Mucosa of descending colon (tissue), 3 donors: ENCODE measurements at regions not wholly inside any gene's neighbourhood (a gene's known extent, or its start where the extent isn't known, plus 50 kb on each side); places are given as distances from the start of the nearest gene placed in this dataset.
"Not testable (repeated sequence)": the region's sequence is repeated elsewhere in the genome, so short reads cannot be mapped to it uniquely, and the experiment has no call there.

Experiments used
- ATAC-seq: fragments of 200-7000 bp; cut with Tn5 transposase; one replicate; pipeline ENCODE4 v1.9.1; 2020; ENCODE audit warnings: mild to moderate bottlenecking, moderate library complexity
- DNase-seq, 3 donors: peaks; one replicate each; pipeline ENCODE4 v3.0.0-alpha.2; 2020
- H3K36me3 ChIP-seq: fragments of 200-600 bp; one replicate; pipeline ENCODE4 v1.8.0; 2021; ENCODE audit warnings: low read depth, mild to moderate bottlenecking
- H3K4me1 ChIP-seq: fragments of 200-600 bp; one replicate; pipeline ENCODE4 v1.8.0; 2021; ENCODE audit warnings: low read depth, mild to moderate bottlenecking
- H3K4me3 ChIP-seq: fragments of 200-600 bp; one replicate; pipeline ENCODE4 v1.8.0; 2021; ENCODE audit warnings: mild to moderate bottlenecking
- H3K9me3 ChIP-seq: fragments of 200-600 bp; one replicate; pipeline ENCODE4 v1.8.0; 2021; ENCODE audit warnings: mild to moderate bottlenecking
- intact Hi-C, 2 donors: fragments of 100-400 bp; cut with DNase I in 1 of 2; cut with micrococcal nuclease in 1 of 2; formaldehyde crosslinking; loops; one replicate each; pipeline versions ENCODE4 v1.11.0 to v1.11.1; 2022; cut with DNase I, micrococcal nuclease
- TF ChIP-seq, protein P1 (sequence below): fragments of 200-600 bp; IDR thresholded peaks from one replicate; pipeline ENCODE4 v1.8.0; 2022; ENCODE audit warnings: antibody characterized with exemption, mild to moderate bottlenecking
- donor health status: DM: no; HTN: no; CAD: no; lungs with moderate emphysema.
- donor health status: DM: no; HTN: no; CAD: no.
- donor health status: DM: no; HTN: yes; CAD: no.

DNA sequence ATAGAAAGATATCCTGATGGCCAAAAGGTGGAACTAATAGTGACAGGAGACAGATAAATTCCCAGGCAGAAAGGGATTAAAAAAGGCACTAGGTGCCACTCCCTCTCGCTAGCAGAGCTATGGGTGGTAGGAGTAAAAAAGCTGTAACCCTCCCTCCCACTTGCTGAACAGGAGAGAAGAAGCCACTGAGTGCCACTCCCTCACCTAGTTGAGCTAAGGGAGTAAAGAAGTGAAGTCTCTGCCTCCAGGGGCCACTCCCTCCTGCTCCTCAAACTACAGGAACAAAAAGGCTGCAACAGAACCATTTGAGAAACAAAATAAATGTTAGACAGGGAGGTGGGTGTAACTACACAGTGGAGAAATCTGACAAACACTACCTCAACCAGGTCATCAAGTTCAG, 276.2 kb upstream of the EPHA6 start:
- peaks cover 11% of the 10 kb centered on the region for H3K9me3 ChIP-seq
- DNase-seq (no peak), ATAC-seq (no peak)
- H3K4me3 ChIP-seq, result no peak overlapping the region
- TF ChIP-seq, protein P1, sequence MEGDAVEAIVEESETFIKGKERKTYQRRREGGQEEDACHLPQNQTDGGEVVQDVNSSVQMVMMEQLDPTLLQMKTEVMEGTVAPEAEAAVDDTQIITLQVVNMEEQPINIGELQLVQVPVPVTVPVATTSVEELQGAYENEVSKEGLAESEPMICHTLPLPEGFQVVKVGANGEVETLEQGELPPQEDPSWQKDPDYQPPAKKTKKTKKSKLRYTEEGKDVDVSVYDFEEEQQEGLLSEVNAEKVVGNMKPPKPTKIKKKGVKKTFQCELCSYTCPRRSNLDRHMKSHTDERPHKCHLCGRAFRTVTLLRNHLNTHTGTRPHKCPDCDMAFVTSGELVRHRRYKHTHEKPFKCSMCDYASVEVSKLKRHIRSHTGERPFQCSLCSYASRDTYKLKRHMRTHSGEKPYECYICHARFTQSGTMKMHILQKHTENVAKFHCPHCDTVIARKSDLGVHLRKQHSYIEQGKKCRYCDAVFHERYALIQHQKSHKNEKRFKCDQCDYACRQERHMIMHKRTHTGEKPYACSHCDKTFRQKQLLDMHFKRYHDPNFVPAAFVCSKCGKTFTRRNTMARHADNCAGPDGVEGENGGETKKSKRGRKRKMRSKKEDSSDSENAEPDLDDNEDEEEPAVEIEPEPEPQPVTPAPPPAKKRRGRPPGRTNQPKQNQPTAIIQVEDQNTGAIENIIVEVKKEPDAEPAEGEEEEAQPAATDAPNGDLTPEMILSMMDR, result no peak
- H3K4me1 ChIP-seq, result no peaks in the 10 kb centered on the region
- no peaks in the 10 kb centered on the region for H3K36me3 ChIP-seq
- intact Hi-C loops, result no loop called here

DNA sequence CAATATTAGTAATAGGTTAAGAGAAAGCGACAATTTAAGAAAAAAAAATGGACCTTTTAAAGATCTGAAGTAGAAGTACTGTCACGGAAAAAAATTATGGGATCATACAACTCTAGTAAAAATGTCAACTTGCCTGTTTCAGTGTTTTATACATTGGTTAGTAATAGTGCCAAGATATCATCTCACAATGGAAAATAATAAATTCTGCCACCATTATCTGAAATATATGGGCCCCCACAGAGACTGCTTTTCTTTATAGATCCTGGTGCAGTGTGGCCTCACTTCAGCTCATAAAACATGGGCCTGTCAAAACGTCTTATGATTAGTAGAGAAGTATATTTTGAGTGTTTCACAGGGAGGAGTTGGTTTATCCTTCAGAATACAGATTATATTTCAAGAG, 266.3 kb upstream of the EPHA6 start:
- Histone ChIP-seq H3K9me3 (peaks cover 18% of the 10 kb centered on the region), H3K4me1 (no peaks in the 10 kb centered on the region), H3K4me3 (no peak overlapping the region), H3K36me3 (no peaks in the 10 kb centered on the region)
- TF ChIP-seq, protein P1, result no peak
- DNase-seq (no peak), ATAC-seq (no peak)
- intact Hi-C loops, result no loop called here

DNA sequence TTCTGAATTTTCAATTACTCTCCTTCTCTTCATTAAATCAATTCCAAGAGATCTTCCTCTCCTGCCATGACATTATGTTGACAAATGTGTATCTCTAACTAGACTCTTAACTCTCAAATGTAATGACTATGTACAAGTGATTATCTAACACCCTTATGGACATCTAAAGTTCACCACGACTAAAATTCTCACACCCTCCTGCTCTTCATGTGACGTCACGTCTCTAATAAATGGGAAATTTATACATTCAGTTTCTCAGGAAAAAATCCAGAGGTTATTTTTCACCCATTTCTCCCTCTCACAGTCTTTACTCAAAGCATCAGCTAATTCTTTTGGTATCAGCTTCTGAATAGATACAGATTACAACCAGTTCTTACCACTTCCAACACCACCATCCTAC, 237.5 kb upstream of the EPHA6 start:
- H3K4me1 ChIP-seq, result no peaks in the 10 kb centered on the region
- TF ChIP-seq, protein P1, result no peak
- ATAC-seq (no peak), DNase-seq (no peak)
- H3K9me3 ChIP-seq, result peaks cover 40% of the 10 kb centered on the region
- no peaks in the 10 kb centered on the region for H3K36me3 ChIP-seq
- intact Hi-C loops, result no loop called here
- H3K4me3 ChIP-seq, result no peak overlapping the region

DNA sequence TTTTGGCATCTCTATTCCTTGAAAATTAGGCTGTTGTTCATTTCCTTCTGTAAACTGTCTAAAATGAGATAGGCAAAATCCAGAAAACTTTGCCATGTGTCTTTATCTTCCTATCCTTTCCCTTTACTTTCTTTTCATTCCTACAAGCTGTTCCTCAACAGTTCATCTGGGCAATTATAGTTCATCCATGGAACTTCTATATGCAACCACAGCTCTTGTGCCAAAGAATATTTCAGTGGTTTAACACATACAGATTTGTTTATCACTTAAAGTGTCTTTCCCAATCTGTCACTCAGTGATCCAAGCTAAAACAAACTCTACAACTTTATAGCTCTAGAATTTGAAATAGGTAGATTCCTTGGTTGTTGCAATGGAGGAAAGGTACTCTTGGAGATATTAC, 230.3 kb upstream of the EPHA6 start:
- TF ChIP-seq, protein P1, result no peak
- Histone ChIP-seq H3K36me3 (no peaks in the 10 kb centered on the region), H3K4me1 (no peaks in the 10 kb centered on the region), H3K4me3 (no peak overlapping the region), H3K9me3 (no peaks in the 10 kb centered on the region)
- intact Hi-C loops, result no loop called here
- DNase-seq (no peak), ATAC-seq (no peak)

DNA sequence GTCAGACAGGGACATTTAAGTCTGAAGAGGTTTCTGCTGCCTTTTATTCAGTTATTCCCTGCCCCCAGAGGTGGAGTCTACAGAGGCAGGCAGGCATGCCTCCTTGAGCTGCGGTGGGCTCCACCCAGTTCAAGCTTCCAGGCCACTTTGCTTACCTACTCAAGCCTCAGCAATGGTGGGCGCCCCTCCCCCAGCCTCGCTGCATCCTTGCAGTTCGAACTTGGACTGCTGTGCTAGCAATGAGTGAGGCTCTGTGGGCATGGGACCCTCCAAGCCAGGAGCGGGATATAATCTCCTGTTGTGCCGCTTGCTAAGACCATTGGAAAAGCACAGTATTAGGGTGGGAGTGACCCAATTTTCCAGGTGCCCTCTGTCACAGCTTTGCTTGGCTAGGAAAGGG, 207.5 kb upstream of the EPHA6 start:
- H3K9me3 ChIP-seq, DNase-seq, H3K4me3 ChIP-seq, ATAC-seq, H3K4me1 ChIP-seq, intact Hi-C loops, H3K36me3 ChIP-seq: not testable (repeated sequence)

DNA sequence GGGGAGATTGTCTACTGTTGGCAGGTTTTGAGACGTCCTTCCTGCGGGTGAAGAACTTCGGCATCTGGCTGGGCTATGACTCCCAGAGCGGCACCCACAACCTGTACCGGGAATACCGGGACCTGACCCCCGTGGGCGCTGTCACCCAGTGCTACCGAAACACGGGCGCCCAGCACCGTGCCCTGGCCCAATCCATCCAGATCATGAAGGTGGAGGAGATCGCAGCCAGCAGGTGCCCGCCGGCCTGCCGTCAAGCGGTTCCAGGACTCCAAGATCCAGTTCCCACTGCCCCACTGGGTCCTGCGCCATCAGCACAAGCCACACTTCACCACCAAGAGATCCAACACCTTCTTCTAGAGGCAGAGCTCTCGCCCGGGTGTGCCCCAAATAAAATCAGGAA, 194.9 kb upstream of the EPHA6 start:
- Histone ChIP-seq H3K36me3 (no peaks in the 10 kb centered on the region), H3K9me3 (no peaks in the 10 kb centered on the region), H3K4me3 (no peak overlapping the region), H3K4me1 (no peaks in the 10 kb centered on the region)
- DNase-seq, result peak in 1 of 3 donors; percentile 19
- ATAC-seq, result no peak
- intact Hi-C loops, result no loop called here
- TF ChIP-seq, protein P1, result no peak
